ENCODE measurements at regions not wholly inside any gene's neighbourhood (a gene's known extent, or its start where the extent isn't known, plus 50 kb on each side); places are given as distances from the start of the nearest gene placed in this dataset.

DNA sequence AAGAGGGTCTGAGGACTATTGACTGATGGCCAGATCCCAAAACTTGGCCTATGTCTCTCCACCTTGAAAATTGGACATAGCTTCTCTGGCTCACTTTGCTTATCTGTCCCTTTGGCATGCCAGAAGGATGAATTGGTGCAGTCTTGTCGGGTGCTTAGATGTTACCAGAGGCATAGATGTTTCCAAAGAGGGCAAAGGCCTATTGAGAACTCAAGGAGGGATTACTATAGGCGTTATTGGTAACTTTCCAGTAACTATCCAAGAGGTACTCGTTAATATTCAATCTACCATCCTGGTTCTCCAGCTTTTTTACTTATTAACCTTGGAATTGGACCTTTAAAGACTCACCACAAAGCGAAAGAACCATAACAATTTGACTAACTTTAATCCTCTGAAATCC is 368.3 kb upstream of the ESRRG start:
- no peak for TF ChIP-seq POLR2A (IDR thresholded peaks at IDR 0.05; ENCODE audit: low read depth, low read length)
- TF ChIP-seq POLR2AphosphoS5 (IDR thresholded peaks at IDR 0.05; ENCODE audit: low read depth, low read length) = no peak
- no peak for TF ChIP-seq TAF1 (IDR thresholded peaks at IDR 0.05; ENCODE audit: low read depth, low read length)
- no peak for TF ChIP-seq PAX5 (IDR thresholded peaks at IDR 0.05; ENCODE audit: insufficient read depth, low read length, severe bottlenecking)
- no peak for TF ChIP-seq SPI1 (IDR thresholded peaks at IDR 0.05; ENCODE audit: low read depth, low read length)

All from GM12891 (cell line).